NCI-H748 treated with DMSO at 0.1 percent for 48 hours (cell line): ENCODE measurements at regions not wholly inside any gene's neighbourhood (a gene's known extent, or its start where the extent isn't known, plus 50 kb on each side); places are given as distances from the start of the nearest gene placed in this dataset.

Experiments
- DNase-seq: peaks from one replicate; lab custom pipeline; 2025; lab: John Stamatoyannopoulos, UW

- DNase-seq, result no peak
Observed at GRCh38 chr16:65445313-65446260, 323.7 kb upstream of the CDH11 start.

GRCh38 chr16:65441501-65441900, 319.6 kb upstream of the CDH11 start:
- DNase-seq, result no peak

- DNase-seq, result no peak
Observed at GRCh38 chr16:65429504-65430181, 307.8 kb upstream of the CDH11 start.

- DNase-seq, result no peak
Observed at GRCh38 chr16:65426484-65426883, 304.6 kb upstream of the CDH11 start.

GRCh38 chr16:65422934-65423333, 301.1 kb upstream of the CDH11 start:
- no peak for DNase-seq

GRCh38 chr16:65421596-65421995, 299.7 kb upstream of the CDH11 start:
- DNase-seq, result no peak

- DNase-seq, result no peak
Observed at GRCh38 chr16:65418435-65418834, 296.6 kb upstream of the CDH11 start.

- DNase-seq, result no peak
Observed at GRCh38 chr16:65415460-65415859, 293.6 kb upstream of the CDH11 start.

GRCh38 chr16:65414284-65414984, 292.6 kb upstream of the CDH11 start:
- no peak for DNase-seq

GRCh38 chr16:65413861-65414260, 292.0 kb upstream of the CDH11 start:
- DNase-seq, result no peak

GRCh38 chr16:65410801-65411200, 288.9 kb upstream of the CDH11 start:
- no peak for DNase-seq

- no peak for DNase-seq
Observed at GRCh38 chr16:65409510-65409909, 287.6 kb upstream of the CDH11 start.

- DNase-seq, result no peak
Observed at GRCh38 chr16:65406933-65407332, 285.1 kb upstream of the CDH11 start.

GRCh38 chr16:65406116-65406515, 284.3 kb upstream of the CDH11 start:
- no peak for DNase-seq

GRCh38 chr16:65394281-65394680, 272.4 kb upstream of the CDH11 start:
- DNase-seq, result no peak

GRCh38 chr16:65392806-65393565, 271.1 kb upstream of the CDH11 start:
- no peak for DNase-seq

GRCh38 chr16:65388592-65388991, 266.7 kb upstream of the CDH11 start:
- DNase-seq, result no peak

- DNase-seq, result no peak
Observed at GRCh38 chr16:65386672-65387071, 264.8 kb upstream of the CDH11 start.

- DNase-seq, result no peak
Observed at GRCh38 chr16:65384441-65384840, 262.6 kb upstream of the CDH11 start.

- DNase-seq, result no peak
Observed at GRCh38 chr16:65377195-65377594, 255.3 kb upstream of the CDH11 start.

GRCh38 chr16:65376601-65377000, 254.7 kb upstream of the CDH11 start:
- DNase-seq, result no peak

- no peak for DNase-seq
Observed at GRCh38 chr16:65375651-65376050, 253.8 kb upstream of the CDH11 start.
